ENCODE measurements at regions not wholly inside any gene's neighbourhood (a gene's known extent, or its start where the extent isn't known, plus 50 kb on each side); places are given as distances from the start of the nearest gene placed in this dataset.

GRCh38 chr4:34220601-34221000 lies 2023.7 kb downstream of the ARAP2 start:
- no peak for TF ChIP-seq POLR2A (IDR thresholded peaks at IDR 0.05)
- no peak for TF ChIP-seq CTCF (IDR thresholded peaks at IDR 0.05)
